HL-60 (cell line): ENCODE measurements at regions not wholly inside any gene's neighbourhood (a gene's known extent, or its start where the extent isn't known, plus 50 kb on each side); places are given as distances from the start of the nearest gene placed in this dataset.

ENCODE experiments used
- DNase-seq, 2 experiments: peaks; one replicate each; pipeline ENCODE4 v3.0.0-alpha.2; 2010 to 2020; ENCODE audit warnings: low read depth in 1 of 2, low spot score in 1 of 2
- H3K27ac ChIP-seq: fragments of 250-450 bp; sonication (Bioruptor Pico); replicated peaks from 2 replicates; pipeline ENCODE4 v1.5.1; 2020; ENCODE audit warnings: mild to moderate bottlenecking, moderate library complexity
- H3K27me3 ChIP-seq: fragments of 250-450 bp; sonication (Bioruptor Pico); 2 replicates; pipeline ENCODE4 v1.5.1; 2021; ENCODE audit warnings: mild to moderate bottlenecking, moderate library complexity; ENCODE audit not compliant: insufficient read depth, poor library complexity, severe bottlenecking
- H3K4me3 ChIP-seq: replicated peaks from 2 replicates; pipeline ENCODE4 v1.5.1; 2011; ENCODE audit warnings: mild to moderate bottlenecking, control low read depth, low read length; ENCODE audit not compliant: insufficient read depth
- CTCF ChIP-seq: IDR thresholded peaks from one replicate; pipeline ENCODE4 v1.5.1; 2011; ENCODE audit warnings: low read length, control low read depth, inconsistent platforms; ENCODE audit not compliant: insufficient read depth
- GABPA ChIP-seq: IDR thresholded peaks from 2 replicates; pipeline ENCODE4 v1.6.1; 2012; ENCODE audit warnings: low read depth
- POLR2AphosphoS5 ChIP-seq: IDR thresholded peaks from 2 replicates; pipeline ENCODE4 v1.6.1; 2012; ENCODE audit warnings: low read depth
- REST ChIP-seq: IDR thresholded peaks from 2 replicates; pipeline ENCODE4 v1.6.1; 2012; ENCODE audit warnings: low read depth; ENCODE audit not compliant: insufficient replicate concordance
- SPI1 ChIP-seq: IDR thresholded peaks from 2 replicates; pipeline ENCODE4 v1.6.1; 2012; ENCODE audit warnings: low read depth, mild to moderate bottlenecking, borderline replicate concordance

- no peaks in the 10 kb centered on the region for H3K27me3 ChIP-seq
- H3K27ac ChIP-seq = no peak overlapping the region
- TF ChIP-seq POLR2AphosphoS5 = no peak
- TF ChIP-seq REST = no peak
- TF ChIP-seq SPI1 = no peak
- no peak for TF ChIP-seq CTCF
- no peak for TF ChIP-seq GABPA
- no peak overlapping the region for H3K4me3 ChIP-seq
- no peak for DNase-seq
Measured at GRCh38 chr12:23472329-23472971, 477.0 kb downstream of the SOX5 start.

- Histone ChIP-seq H3K4me3 (no peak overlapping the region), H3K27me3 (no peaks in the 10 kb centered on the region), H3K27ac (no peak overlapping the region)
- no peak for DNase-seq
- no peak for TF ChIP-seq CTCF
- no peak for TF ChIP-seq SPI1
- no peak for TF ChIP-seq GABPA
- no peak for TF ChIP-seq REST
- TF ChIP-seq POLR2AphosphoS5 = no peak
Measured at GRCh38 chr12:23473071-23473470, 476.4 kb downstream of the SOX5 start.

GRCh38 chr12:23474438-23474976 lies 475.0 kb downstream of the SOX5 start:
- H3K27me3 ChIP-seq = no peaks in the 10 kb centered on the region
- no peak for DNase-seq
- H3K27ac ChIP-seq = no peak overlapping the region
- TF ChIP-seq CTCF = no peak
- no peak for TF ChIP-seq SPI1
- TF ChIP-seq REST = no peak
- no peak for TF ChIP-seq GABPA
- TF ChIP-seq POLR2AphosphoS5 = no peak
- no peak overlapping the region for H3K4me3 ChIP-seq
